Urothelium cell line (cell line): ENCODE measurements at regions not wholly inside any gene's neighbourhood (a gene's known extent, or its start where the extent isn't known, plus 50 kb on each side); places are given as distances from the start of the nearest gene placed in this dataset.
"Not testable (repeated sequence)": the region's sequence is repeated elsewhere in the genome, so short reads cannot be mapped to it uniquely, and the experiment has no call there.

ENCODE experiments used
- DNase-seq: peaks from one replicate; pipeline ENCODE4 v3.0.0; 2011; ENCODE audit warnings: low spot score, mixed read lengths
- FAIRE-seq: peaks from 2 replicates; lab custom pipeline; 2011; peaks lifted over from hg19 to GRCh38; lab: Jason Lieb, UNC

DNA sequence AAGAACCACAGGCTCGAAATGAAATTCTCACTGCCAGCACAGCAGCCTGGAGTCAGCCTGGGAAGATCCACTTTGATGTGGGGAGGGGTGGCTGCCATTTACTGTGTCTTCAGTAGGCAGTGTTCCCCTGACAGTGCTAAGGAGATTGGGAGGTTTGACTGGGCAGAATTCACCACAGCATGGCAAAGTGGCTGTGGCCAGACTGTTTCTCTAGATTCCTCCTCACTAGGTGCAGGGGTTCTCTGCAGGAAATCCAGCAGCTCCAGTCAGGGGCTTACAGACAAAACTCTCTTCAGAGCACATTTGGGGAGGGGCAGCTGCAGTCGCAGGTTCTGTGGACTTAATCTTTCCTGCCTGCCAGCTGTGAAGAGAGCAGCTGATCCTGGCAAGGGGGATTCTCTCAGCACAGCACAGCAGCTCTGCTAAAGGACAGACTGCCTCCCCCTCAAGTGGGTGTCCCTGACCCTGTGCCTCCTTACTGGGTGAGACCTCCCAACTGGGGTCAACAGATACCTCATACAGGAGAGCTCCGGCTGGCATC is 1174.0 kb downstream of the RAPGEF2 start:
- DNase-seq (no peak), FAIRE-seq (no peak)

DNA sequence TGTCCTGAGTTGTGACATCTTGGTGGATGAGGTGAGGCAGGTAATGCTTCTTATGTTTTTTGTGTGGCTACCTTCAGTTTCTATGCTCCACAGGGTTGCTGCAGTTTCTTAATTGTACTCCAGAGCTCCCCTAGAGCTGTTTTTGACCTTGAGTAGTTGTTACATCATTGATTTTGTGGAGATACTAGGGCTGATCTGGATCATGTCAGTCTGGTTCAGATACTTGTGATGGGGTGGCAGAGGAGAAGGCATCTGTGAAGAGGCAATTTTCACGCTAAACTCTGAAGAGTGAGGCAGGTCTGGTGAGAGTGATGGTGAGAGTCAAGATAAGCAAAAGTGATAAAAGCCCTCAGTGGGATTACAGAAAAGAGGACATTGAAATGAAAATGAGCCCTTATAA is 1180.2 kb downstream of the RAPGEF2 start:
- FAIRE-seq: no peak
- DNase-seq: no peak

DNA sequence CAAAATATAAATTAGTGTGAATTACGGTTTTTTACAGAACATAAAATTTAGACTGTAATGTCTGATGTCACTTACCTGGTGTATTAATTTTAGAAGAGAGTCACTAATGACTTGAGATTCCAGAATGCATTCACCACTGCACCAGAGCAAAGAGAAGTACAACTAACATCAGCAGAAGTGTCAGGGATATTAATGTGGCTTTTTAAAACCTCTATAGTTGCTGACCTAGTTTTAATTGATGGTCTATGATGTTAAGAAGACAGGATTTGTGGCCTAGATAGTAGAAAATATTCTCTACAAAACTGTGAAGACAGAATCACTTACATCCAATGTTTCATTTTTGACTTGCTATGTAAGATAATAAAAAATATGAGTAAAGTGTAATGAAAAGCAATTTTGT is 1181.6 kb downstream of the RAPGEF2 start:
- DNase-seq (no peak), FAIRE-seq (no peak)

DNA sequence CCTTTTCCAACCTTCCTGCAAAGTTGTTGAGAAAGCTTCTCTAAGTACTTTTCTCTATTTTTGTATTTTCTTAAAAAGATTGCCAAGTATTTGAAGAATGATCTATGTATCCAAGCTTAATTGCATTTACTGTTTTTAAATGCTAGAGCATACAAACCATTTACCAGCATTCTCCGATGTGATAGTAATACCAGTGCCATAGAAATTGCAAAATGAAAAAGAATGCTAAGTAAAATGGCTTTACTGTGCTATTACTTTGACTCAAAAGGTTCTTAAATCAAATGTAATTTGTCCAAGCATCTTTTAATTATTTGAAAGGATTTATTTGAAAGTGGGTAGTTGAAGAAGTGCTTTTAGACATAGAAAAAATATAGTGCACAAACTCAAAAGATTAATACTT is 1183.2 kb downstream of the RAPGEF2 start:
- DNase-seq (no peak), FAIRE-seq (no peak)

DNA sequence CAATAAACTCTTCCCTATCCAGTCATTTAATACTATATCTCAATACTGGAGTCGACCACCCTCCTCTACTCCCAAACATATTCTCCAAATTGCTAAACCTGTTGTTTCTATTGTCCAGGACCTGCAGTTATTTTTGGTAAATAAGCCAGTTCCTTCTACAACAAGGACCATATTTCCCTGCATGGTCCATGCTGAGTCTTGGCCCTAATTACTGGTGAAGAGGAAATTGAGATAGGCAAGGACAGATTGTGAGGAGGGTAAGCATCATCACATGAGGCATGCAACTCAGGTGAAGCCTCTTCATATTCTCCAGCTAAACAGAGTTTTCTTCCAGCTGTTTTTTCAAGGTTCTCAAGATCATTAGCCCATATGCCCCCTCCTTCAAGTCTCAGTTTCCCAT is 1193.6 kb downstream of the RAPGEF2 start:
- DNase-seq (no peak), FAIRE-seq (no peak)

DNA sequence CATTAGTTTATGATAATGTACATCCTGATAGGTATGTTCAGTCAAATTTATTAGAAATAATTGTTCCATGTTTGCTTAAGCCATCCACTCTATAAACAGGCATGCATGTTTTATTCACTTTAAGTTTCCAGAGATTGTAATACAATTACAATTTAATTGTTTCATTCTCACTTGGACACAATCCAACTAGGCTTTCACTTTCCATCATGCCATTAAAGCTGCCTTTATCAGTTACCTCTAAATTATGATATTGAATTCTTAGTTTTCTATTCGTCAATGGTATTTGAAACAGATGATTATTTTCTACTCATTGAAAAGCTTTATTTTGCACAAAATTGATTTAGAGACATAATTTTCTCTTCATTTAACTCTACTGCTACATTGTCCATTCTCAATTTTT is 1196.3 kb downstream of the RAPGEF2 start:
- FAIRE-seq (no peak), DNase-seq (no peak)

DNA sequence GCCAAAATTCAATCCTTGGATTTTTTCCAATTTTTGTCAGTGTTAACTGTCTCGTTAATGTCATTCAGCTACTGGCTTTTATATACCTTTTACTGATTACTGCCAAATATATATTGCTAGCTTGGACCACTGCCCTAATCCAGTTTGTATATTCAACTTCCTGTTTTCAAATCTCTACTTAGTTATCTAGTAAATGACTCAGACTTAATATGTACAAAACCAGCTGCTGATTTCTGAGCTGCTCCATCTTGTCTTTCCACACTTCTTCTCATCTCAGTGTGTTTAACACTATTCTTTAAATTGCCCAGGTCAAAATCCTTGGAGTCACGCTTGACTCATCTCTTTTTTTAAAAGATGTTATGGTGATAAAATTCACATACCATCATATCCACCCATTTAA is 1196.7 kb downstream of the RAPGEF2 start:
- no peak for DNase-seq
- FAIRE-seq: no peak

DNA sequence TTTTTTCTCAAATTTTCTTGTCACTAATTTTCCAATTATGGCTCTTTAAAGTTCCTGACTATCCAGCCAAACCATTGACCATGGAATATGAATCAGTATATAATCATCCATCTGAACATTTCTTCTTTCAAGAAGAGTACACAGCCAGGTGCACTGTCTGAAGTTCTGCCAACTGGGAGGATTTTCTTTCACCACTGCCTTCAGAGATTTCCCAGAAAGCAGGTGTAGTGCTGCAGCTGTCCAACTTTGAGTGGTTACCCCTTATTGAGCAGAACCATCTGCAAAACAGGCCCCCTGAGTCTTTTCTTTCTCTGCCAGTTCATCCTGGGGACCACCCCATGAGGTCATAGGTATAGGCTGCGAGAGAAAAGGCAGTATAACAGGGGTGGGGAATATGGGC is 1213.2 kb downstream of the RAPGEF2 start:
- FAIRE-seq (no peak), DNase-seq (no peak)

DNA sequence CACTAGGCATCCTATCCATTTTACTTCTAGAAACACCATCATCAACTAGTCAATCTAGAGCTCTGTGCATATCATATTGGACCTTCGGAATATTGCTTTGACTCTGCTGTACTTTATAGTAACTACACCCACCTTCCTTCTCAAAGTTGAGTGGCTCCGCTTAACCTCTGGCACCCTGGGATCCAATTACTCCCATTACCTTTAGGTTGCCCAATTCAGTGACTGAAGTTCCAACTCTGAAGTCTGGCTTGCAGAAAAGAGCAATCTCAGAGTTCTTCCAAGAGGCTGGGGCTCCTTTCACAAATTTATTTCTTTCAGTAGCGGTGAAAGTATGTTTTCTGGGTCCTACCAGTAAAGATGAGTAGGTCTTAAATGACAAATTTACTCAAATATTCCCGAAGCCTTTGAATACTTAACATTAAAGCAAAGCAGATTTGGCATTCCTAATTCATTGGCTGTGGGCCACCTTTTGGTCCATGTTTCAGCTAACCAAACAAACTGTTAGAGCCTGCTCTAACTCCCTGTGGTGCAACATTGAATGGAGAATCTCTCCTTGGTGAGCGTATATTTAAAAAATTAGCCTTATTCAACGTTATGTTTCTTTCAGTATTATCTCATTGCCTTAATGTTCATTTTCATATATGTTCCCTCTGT is 1215.8 kb downstream of the RAPGEF2 start:
- DNase-seq: no peak
- no peak for FAIRE-seq

DNA sequence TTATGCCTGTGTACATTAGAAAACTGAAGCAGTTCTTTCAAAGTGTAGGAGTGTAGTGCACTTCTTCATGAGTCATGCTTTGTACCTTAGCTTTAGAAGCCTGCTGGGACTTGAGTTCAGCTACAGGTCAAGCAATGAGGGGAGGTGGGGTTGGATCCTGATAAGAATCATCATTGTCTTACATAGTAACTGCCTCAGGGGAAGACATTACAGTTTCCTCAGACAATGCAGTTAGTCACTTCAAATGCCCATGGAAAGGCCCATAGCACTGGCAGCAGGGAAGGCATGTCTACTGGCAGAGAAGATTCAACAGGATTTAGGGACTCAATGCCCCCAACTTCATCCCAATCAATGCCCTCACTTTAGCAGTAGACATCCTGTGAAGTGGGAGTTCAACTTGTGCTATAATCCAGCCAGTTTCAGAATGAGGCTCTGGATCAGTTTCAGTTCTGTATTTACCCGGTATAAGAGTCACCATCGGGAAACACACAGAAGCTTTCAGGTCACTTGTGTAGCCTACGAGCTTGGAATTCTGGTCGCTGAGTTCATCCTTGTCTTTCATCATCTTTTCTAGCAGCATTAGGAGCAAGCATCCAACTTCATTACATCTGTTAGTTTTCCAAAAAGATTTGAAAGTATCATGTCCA is 1216.5 kb downstream of the RAPGEF2 start:
- no peak for FAIRE-seq
- peak; percentile 28 for DNase-seq

DNA sequence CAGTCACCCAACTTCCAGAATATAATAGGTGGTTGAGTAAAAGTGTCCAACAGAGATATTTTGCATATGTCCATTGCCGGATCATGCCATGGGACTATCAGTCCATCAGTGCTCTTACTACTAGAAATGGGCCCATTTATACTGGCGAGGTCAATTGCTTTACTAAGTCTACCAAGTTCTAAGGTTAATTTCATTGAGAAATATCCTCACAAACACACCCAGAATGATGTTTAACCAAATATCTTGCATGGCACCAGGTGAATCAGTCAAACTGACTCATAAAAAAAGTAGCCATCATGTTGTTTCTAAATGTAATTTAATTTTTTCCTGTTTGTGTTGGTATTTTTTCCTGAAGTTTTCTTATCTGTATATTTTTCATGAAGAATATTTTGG is 1217.0 kb downstream of the RAPGEF2 start:
- FAIRE-seq: no peak
- DNase-seq: no peak

DNA sequence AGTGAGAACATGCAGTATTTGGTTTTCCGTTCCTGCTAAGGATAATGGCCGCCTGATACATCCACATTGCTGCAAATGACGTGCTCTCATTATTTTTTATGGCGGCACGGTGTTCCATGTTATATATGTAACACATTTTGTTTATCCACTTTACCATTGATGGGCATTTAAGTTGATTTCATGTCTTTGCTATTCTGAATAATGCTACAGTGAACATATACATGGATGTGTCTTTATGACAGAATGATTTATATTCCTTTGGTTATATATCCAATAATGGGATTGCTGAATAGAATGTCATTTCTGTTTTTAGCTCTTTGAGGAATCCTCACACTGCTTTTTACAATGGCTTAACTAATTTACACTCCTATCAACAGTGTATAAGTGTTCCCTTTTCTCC is 1223.2 kb downstream of the RAPGEF2 start:
- FAIRE-seq (no peak), DNase-seq (no peak)

DNA sequence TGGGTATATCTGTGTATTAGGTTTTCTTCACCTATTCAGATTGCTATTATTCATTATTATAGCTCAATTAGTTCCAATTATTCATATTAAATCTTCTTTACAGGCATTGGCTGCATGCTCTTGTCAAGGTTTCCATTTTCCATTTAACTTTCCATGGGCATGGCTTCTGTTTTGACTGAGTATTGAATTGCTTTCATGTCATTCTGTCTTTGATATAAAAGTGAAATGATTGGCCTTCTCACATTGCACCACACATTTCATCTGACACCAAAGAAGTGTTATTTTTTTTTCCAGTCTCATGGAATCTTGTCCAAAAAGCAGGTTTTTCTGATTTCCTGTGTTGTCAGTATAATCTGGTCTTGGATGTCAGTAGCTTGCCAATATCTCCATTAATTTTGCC is 1244.3 kb downstream of the RAPGEF2 start:
- DNase-seq: no peak
- FAIRE-seq: no peak

DNA sequence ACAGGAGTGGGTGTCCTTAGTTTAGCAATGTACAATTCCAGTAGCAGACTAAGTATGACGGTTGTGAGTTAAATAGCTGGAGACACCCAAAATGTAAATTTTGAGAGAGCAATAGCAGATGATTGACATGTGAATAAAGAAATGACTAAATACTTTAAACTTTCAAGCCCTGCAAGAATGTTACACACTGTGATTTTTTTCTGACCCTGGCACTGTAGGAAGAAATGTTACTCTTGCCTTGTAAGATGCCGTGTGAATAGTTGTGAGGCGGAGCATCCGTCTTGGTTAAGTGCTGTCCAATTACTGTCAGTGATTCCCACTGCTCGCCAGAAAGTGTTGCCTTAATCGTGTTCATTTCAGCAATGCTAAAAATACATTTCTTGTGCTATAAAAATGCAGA is 1248.1 kb downstream of the RAPGEF2 start:
- DNase-seq (no peak), FAIRE-seq (no peak)

DNA sequence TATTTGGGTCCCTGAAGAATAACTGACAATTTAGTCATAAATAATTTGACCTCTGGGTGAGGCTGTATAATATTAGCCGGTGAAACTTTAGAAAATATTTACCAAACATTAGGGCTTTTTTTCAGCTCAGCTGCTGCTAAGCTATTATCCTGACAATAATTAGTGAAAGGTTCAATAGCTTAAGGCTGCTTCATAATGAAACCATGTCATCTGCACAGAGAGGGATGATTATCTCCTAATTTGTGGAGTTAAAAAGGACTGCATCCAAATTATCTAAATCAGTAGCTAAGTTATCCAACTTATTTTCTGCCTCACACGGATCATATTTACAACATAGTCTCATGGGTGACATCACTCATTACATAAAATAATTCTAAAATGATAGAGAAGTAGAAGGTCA is 1249.8 kb downstream of the RAPGEF2 start:
- DNase-seq: no peak
- FAIRE-seq: no peak

DNA sequence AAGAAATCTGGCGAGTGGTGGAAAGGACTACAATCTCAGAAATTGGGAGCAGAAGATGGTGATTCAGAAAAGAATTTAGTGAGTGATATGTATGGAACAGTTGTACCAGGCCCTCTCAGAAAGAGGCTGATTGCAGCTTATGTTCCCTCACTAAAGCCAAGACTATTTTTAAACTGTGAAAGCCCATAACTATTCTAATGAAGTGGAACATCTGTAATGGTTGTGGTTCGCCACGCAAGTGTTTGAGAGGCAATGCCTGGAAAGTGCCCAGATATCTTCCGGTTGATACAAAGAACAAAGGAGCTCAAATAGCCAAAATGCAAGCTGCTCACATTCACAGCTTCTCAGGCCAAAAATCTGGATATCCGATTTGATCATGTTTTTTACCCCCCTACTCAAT is 1250.7 kb downstream of the RAPGEF2 start:
- DNase-seq: no peak
- FAIRE-seq: no peak

DNA sequence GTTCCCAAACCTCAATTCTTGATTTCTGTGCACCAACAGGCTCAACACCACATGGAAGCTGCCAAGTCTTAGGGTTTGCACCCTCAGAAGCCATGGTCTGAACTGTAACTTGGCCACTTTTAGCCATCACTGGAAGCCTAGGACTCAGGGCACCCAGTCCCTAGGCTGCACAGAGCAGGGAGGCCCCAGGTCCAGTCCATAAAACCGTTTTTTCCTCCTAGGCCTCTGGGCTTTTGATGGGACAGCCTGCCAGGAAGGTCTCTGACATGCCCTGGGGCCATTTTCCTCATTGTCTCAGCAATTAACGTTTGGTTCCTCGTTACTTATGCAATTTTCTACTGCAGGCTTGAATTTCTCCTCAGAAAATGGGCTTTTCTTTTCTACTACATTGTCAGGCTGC is 1259.6 kb downstream of the RAPGEF2 start:
- FAIRE-seq: no peak
- DNase-seq: no peak

DNA sequence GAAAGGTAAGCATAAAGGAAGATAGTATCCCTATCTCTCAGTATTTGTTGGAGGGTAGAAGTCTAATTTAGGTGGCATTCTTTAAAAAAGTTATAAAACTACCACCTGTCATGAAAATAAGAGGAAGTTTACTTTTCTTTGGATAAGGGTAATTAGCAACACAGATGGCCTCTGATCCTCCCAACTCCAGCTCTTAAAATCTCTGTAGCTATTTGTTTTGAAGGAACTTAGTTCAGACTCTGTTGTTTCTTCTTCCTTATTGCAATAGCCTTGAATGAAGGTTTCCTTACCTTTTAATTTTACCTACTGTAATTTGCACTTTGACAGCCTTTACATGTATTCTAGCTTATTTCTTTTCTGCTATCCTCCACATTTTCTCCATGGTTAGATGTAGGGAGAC is 1261.3 kb downstream of the RAPGEF2 start:
- DNase-seq: no peak
- FAIRE-seq: no peak

DNA sequence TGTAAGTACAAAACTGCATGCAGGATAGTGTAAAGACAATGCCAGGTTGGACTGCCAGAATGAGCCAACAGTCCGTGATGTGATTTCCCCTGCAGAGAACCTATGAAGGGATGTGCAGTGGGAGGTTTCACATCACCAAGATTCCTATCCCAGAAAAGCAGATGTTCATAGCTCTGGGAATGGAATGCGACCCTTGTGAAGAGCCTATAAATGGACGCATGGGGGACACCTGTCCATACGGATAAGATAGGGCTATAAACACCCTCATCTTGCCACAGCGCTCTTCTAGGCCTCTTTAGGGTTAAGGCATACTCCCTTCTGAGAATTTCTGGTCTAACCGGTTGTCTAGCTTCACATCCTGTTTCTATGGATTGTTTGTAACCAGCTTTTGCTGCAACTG is 1261.8 kb downstream of the RAPGEF2 start:
- not testable (repeated sequence) for FAIRE-seq

DNA sequence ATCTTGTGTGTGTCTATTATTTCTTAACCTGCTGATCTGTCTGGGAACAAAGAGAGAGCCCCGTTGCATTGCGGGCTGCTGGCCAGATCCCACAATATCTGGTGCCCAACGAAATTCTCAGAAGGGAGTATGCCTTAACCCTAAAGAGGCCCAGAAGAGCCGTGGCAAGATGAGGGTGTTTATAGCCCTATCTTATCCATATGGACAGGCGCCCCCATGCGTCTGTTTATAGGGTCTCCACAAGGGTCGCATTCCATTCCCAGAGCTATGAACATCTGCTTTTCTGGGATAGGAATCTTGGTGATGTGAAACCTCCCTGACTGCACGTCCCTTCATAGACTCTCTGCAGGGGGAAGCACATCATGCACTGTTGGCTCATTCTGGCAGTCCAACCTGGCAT is 1262.5 kb downstream of the RAPGEF2 start:
- not testable (repeated sequence) for FAIRE-seq, DNase-seq

More for the DNA sequence above, 1261.8 kb downstream of the RAPGEF2 start:
- not testable (repeated sequence) for DNase-seq

DNA sequence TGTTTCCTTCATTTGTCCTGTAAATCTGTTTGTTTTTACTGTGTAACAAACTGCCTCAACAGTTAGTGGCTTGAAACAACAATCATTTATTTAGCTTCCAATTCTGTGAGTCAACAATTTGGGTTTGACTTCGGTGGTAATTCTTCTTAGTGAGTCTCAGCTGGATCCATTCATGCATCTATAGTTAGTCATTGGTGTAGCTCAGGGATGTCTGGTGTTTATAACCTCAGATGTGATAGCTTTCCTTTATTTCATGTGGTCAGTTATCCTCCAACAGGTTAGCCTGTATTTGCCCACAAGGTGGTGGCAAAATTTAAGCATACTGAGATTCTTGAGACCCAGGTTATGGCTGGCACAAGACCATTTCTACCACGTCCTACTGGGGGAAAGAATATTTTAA is 1267.2 kb downstream of the RAPGEF2 start:
- DNase-seq (no peak), FAIRE-seq (no peak)

DNA sequence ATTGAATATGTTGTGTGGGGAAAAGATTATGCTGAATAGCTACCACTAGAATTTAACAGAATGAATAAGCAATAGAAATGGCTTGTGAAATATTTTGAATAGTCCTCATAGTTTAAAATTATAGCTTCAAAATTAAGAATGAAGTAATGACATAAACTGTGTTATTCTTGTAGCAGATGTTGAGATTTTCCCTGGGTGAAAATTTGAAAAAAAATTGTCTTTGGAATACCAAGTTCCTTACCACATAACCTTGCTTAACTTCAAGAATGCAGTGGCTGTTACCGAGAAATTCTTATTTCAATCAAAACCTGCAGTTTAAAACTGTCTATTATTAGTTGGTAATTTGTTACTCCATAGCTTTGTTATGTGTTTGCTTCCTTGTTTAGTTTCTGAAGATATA is 1268.6 kb downstream of the RAPGEF2 start:
- no peak for DNase-seq

DNA sequence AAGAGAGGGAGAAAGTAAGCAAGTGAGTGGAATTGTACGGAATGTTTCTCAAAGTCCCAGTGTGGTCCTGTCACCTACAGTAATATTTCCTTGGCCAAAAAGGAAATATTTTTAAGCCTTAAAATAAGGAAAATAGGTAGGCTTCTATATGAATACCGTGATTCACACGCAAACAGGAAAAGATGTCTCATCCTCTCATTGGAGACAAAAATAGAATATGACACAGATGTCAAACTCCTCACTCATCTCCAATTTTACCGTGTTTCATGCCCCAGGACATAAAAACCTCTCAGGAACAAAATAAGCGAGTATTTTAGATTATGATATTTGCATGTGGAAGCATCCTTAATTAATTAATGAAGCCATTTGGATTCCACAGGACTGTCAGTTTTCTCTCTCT is 1269.5 kb downstream of the RAPGEF2 start:
- FAIRE-seq: no peak
- DNase-seq: no peak

More for the DNA sequence above, 1268.6 kb downstream of the RAPGEF2 start:
- no peak for FAIRE-seq
